Vagina (tissue), 2 donors: ENCODE measurements at regions not wholly inside any gene's neighbourhood (a gene's known extent, or its start where the extent isn't known, plus 50 kb on each side); places are given as distances from the start of the nearest gene placed in this dataset.

Experiments used
- CTCF ChIP-seq, 3 experiments: fragments of 450-650 bp in 2 of 3; fragments of 200-600 bp in 1 of 3; sonication (generic) in 1 of 3; IDR thresholded peaks; one replicate each; pipeline ENCODE4 v1.5.1; 2017 to 2019; ENCODE audit warnings: antibody characterized with exemption in 3 of 3, mild to moderate bottlenecking in 2 of 3, moderate library complexity in 2 of 3
- POLR2A ChIP-seq, 2 donors: fragments of 450-650 bp; IDR thresholded peaks; one replicate each; pipeline ENCODE4 v1.6.1; 2017; ENCODE audit warnings: antibody characterized with exemption in 2 of 2, mild to moderate bottlenecking in 2 of 2, moderate library complexity in 2 of 2
- POLR2AphosphoS5 ChIP-seq, 2 donors: sonication (generic); formaldehyde crosslinking; IDR thresholded peaks; one replicate each; pipeline ENCODE4 v1.9.0; 2017; ENCODE audit warnings: antibody characterized with exemption in 2 of 2, mild to moderate bottlenecking in 2 of 2, low read depth in 1 of 2; ENCODE audit not compliant: insufficient read depth in 1 of 2

- TF ChIP-seq CTCF (IDR thresholded peaks at IDR 0.05) (no peak), POLR2AphosphoS5 (IDR thresholded peaks at IDR 0.05; ENCODE audit: insufficient read depth in 1 of 2, low read depth in 1 of 2) (no peak), POLR2A (IDR thresholded peaks at IDR 0.05) (no peak)
Measured at GRCh38 chr21:16004523-16004922, 274.7 kb downstream of the USP25 start.
